Astrocyte (in vitro differentiated cells and primary cell): ENCODE measurements at regions not wholly inside any gene's neighbourhood (a gene's known extent, or its start where the extent isn't known, plus 50 kb on each side); places are given as distances from the start of the nearest gene placed in this dataset.

ENCODE experiments used
- DNase-seq: peaks from one replicate; pipeline ENCODE4 v3.0.0-alpha.2; 2010; ENCODE audit warnings: low read depth
- FAIRE-seq: peaks from 2 replicates; lab custom pipeline; 2011; peaks lifted over from hg19 to GRCh38; lab: Jason Lieb, UNC
- H2AFZ ChIP-seq: 2 replicates; pipeline ENCODE4 v1.6.0; 2012; ENCODE audit warnings: low read depth, low read length, inconsistent platforms
- H3K27ac ChIP-seq: 2 replicates; pipeline ENCODE4 v1.5.1; 2011; ENCODE audit warnings: low read depth, low read length, inconsistent platforms
- H3K27me3 ChIP-seq: 2 replicates; pipeline ENCODE4 v1.6.0; 2011; ENCODE audit warnings: low read length, inconsistent platforms; ENCODE audit not compliant: insufficient read depth
- H3K36me3 ChIP-seq: 2 replicates; pipeline ENCODE4 v1.5.1; 2011; ENCODE audit warnings: low read length, inconsistent platforms; ENCODE audit not compliant: insufficient read depth
- H3K4me1 ChIP-seq: 2 replicates; pipeline ENCODE4 v1.5.1; 2011; ENCODE audit warnings: low read length, inconsistent platforms; ENCODE audit not compliant: insufficient read depth
- H3K4me2 ChIP-seq: 2 replicates; pipeline ENCODE4 v1.6.0; 2012; ENCODE audit warnings: low read length, inconsistent platforms
- H3K4me3 ChIP-seq: 2 replicates; pipeline ENCODE4 v1.5.1; 2011; ENCODE audit warnings: low read depth, mild to moderate bottlenecking, low read length, inconsistent platforms; ENCODE audit not compliant: insufficient read depth
- H3K79me2 ChIP-seq: 2 replicates; pipeline ENCODE4 v1.6.0; 2012; ENCODE audit warnings: mild to moderate bottlenecking, low read length, inconsistent platforms; ENCODE audit not compliant: insufficient read depth
- H3K9ac ChIP-seq: 2 replicates; pipeline ENCODE4 v1.6.0; 2012; ENCODE audit warnings: mild to moderate bottlenecking, low read length, inconsistent platforms
- H3K9me3 ChIP-seq: 2 replicates; pipeline ENCODE4 v1.5.1; 2012; ENCODE audit warnings: low read depth, mild to moderate bottlenecking, low read length, inconsistent platforms; ENCODE audit not compliant: insufficient read depth
- H4K20me1 ChIP-seq: 2 replicates; pipeline ENCODE4 v1.6.0; 2012; ENCODE audit warnings: low read length, inconsistent platforms; ENCODE audit not compliant: insufficient read depth
- H3K27ac Mint-ChIP-seq: one replicate; pipeline ENCODE4 v1.8.0; 2021; ENCODE audit warnings: mild to moderate bottlenecking, mixed read lengths; ENCODE audit not compliant: unreplicated experiment
- H3K27me3 Mint-ChIP-seq: one replicate; pipeline ENCODE4 v1.8.0; 2021; ENCODE audit warnings: low read depth, mixed read lengths; ENCODE audit not compliant: unreplicated experiment
- H3K36me3 Mint-ChIP-seq: one replicate; pipeline ENCODE4 v1.8.0; 2021; ENCODE audit warnings: low read depth, mixed read lengths; ENCODE audit not compliant: unreplicated experiment
- H3K4me1 Mint-ChIP-seq: one replicate; pipeline ENCODE4 v1.8.0; 2021; ENCODE audit warnings: low read depth, mixed read lengths; ENCODE audit not compliant: unreplicated experiment
- H3K4me3 Mint-ChIP-seq: one replicate; pipeline ENCODE4 v1.8.0; 2021; ENCODE audit warnings: mild to moderate bottlenecking, moderate library complexity, mixed read lengths; ENCODE audit not compliant: unreplicated experiment
- H3K9me3 Mint-ChIP-seq: one replicate; pipeline ENCODE4 v1.8.0; 2021; ENCODE audit warnings: mild to moderate bottlenecking, mixed read lengths; ENCODE audit not compliant: unreplicated experiment
- EZH2 ChIP-seq: IDR thresholded peaks from 2 replicates; pipeline ENCODE4 v1.6.1; 2012; ENCODE audit warnings: mild to moderate bottlenecking, low read length, inconsistent platforms; ENCODE audit not compliant: insufficient read depth
- TF ChIP-seq, protein P1 (sequence below): IDR thresholded peaks from 2 replicates; pipeline ENCODE4 v1.5.1; 2011; ENCODE audit warnings: low read depth, mild to moderate bottlenecking, inconsistent platforms, low read length, moderate library complexity; ENCODE audit not compliant: insufficient read depth

GRCh38 chr4:78720204-78720603 is 55.9 kb upstream of the BMP2K start:
- H3K27me3 Mint-ChIP-seq: peaks cover 2% of the 10 kb centered on the region
- H4K20me1 ChIP-seq: no peaks in the 10 kb centered on the region
- peaks cover 2% of the 10 kb centered on the region for H3K4me1 Mint-ChIP-seq
- H3K36me3 Mint-ChIP-seq: no peaks in the 10 kb centered on the region
- no peaks in the 10 kb centered on the region for H3K36me3 ChIP-seq
- no peaks in the 10 kb centered on the region for H3K4me1 ChIP-seq
- FAIRE-seq (no peak), DNase-seq (no peak)
- TF ChIP-seq, protein P1, sequence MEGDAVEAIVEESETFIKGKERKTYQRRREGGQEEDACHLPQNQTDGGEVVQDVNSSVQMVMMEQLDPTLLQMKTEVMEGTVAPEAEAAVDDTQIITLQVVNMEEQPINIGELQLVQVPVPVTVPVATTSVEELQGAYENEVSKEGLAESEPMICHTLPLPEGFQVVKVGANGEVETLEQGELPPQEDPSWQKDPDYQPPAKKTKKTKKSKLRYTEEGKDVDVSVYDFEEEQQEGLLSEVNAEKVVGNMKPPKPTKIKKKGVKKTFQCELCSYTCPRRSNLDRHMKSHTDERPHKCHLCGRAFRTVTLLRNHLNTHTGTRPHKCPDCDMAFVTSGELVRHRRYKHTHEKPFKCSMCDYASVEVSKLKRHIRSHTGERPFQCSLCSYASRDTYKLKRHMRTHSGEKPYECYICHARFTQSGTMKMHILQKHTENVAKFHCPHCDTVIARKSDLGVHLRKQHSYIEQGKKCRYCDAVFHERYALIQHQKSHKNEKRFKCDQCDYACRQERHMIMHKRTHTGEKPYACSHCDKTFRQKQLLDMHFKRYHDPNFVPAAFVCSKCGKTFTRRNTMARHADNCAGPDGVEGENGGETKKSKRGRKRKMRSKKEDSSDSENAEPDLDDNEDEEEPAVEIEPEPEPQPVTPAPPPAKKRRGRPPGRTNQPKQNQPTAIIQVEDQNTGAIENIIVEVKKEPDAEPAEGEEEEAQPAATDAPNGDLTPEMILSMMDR: no peak
- TF ChIP-seq EZH2: no peak
- H3K27ac Mint-ChIP-seq: no peak overlapping the region
- peaks cover 1% of the 10 kb centered on the region for H3K9me3 Mint-ChIP-seq
- no peaks in the 10 kb centered on the region for H3K27me3 ChIP-seq
- H3K4me2 ChIP-seq: no peak overlapping the region
- no peak overlapping the region for H3K4me3 Mint-ChIP-seq
- no peak overlapping the region for H3K9ac ChIP-seq
- H2AFZ ChIP-seq: no peak overlapping the region
- H3K9me3 ChIP-seq: no peaks in the 10 kb centered on the region
- H3K79me2 ChIP-seq: no peaks in the 10 kb centered on the region
- H3K4me3 ChIP-seq: no peak overlapping the region
- no peak overlapping the region for H3K27ac ChIP-seq

DNA sequence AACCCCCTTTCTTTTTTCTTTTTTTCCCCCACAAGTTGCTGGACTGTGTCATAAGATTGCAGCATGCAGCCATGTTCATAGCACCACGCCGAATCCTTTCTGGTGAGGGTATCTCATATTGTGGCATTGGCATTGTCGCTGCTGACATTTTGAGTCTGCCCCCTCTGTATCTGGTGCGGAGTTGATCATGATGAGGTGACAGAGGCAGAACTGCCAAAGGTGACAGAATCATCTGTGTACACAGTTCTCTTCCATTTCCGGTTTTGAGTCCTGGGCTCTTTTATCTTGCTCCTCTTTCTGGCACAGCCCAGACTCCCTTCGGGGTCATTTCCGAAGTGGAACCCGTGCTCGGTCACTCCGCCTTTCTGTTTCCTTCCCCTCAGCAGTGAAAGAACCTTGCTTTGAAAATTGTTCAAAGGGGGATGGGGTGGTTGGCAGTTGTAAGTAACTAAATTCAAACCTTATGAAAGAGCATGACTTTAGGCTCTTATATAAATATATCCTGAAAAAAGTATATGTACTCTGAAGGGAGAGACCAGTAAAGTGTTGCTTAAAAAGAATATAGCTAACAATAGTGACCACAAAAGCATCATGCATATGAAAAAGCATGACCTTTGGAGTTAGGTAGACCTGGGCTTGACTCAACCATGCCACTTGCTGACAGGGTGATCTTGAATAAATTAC is 55.0 kb upstream of the BMP2K start:
- no peak overlapping the region for H3K4me3 Mint-ChIP-seq
- Histone ChIP-seq H4K20me1 (no peaks in the 10 kb centered on the region), H3K36me3 (no peaks in the 10 kb centered on the region), H3K79me2 (no peaks in the 10 kb centered on the region), H3K9me3 (no peaks in the 10 kb centered on the region), H3K27me3 (no peaks in the 10 kb centered on the region), H3K4me2 (no peak overlapping the region), H3K4me3 (no peak overlapping the region), H3K27ac (no peak overlapping the region), H2AFZ (no peak overlapping the region), H3K4me1 (no peaks in the 10 kb centered on the region), H3K9ac (no peak overlapping the region)
- peaks cover 1% of the 10 kb centered on the region for H3K9me3 Mint-ChIP-seq
- DNase-seq: no peak
- H3K27me3 Mint-ChIP-seq: no peaks in the 10 kb centered on the region
- TF ChIP-seq, protein P1: no peak
- TF ChIP-seq EZH2: no peak
- H3K27ac Mint-ChIP-seq: no peak overlapping the region
- H3K4me1 Mint-ChIP-seq: peaks cover 2% of the 10 kb centered on the region
- FAIRE-seq: no peak
- H3K36me3 Mint-ChIP-seq: no peaks in the 10 kb centered on the region

GRCh38 chr4:78721747-78722146 is 54.4 kb upstream of the BMP2K start:
- TF ChIP-seq, protein P1: no peak
- no peak for TF ChIP-seq EZH2
- no peak overlapping the region for H3K27ac Mint-ChIP-seq
- Histone ChIP-seq H3K4me1 (no peaks in the 10 kb centered on the region), H3K4me2 (no peak overlapping the region), H3K36me3 (no peaks in the 10 kb centered on the region), H3K79me2 (no peaks in the 10 kb centered on the region), H2AFZ (no peak overlapping the region), H3K27me3 (no peaks in the 10 kb centered on the region), H3K27ac (no peak overlapping the region), H3K9ac (no peak overlapping the region), H3K9me3 (no peaks in the 10 kb centered on the region), H4K20me1 (no peaks in the 10 kb centered on the region), H3K4me3 (no peak overlapping the region)
- peaks cover 2% of the 10 kb centered on the region for H3K4me1 Mint-ChIP-seq
- no peaks in the 10 kb centered on the region for H3K36me3 Mint-ChIP-seq
- H3K4me3 Mint-ChIP-seq: no peak overlapping the region
- DNase-seq: no peak
- H3K9me3 Mint-ChIP-seq: peaks cover 1% of the 10 kb centered on the region
- FAIRE-seq: no peak
- H3K27me3 Mint-ChIP-seq: no peaks in the 10 kb centered on the region
